OCI-LY7 (cell line): ENCODE measurements at regions not wholly inside any gene's neighbourhood (a gene's known extent, or its start where the extent isn't known, plus 50 kb on each side); places are given as distances from the start of the nearest gene placed in this dataset.

Source experiments
- BruUV-seq: library from RNA; stranded (reverse); fragments of 400-500 nt; replicated peaks from 2 replicates; lab custom pipeline; 2021; lab: Mats Ljungman, UMichigan
- CTCF ChIA-PET: fragments of 300-600 bp; sonication (Branson Sonifier 250); formaldehyde crosslinking; loops from one replicate; lab custom pipeline; 2022; ENCODE audit warnings: antibody characterized with exemption; ENCODE audit not compliant: unreplicated experiment; lab: Charles Lee
- POLR2A ChIA-PET: fragments of 300-600 bp; sonication (Branson Sonifier 250); formaldehyde crosslinking; loops from one replicate; lab custom pipeline; 2022; ENCODE audit warnings: antibody characterized with exemption; lab: Charles Lee
- DNase-seq: peaks from one replicate; pipeline ENCODE4 v3.0.0-alpha.2; 2015; ENCODE audit warnings: low spot score
- H2AFZ ChIP-seq: fragments of 200-600 bp; sonication (generic), shearing (Covaris generic); 2 replicates; pipeline ENCODE4 v1.6.1; 2014; ENCODE audit warnings: mild to moderate bottlenecking, antibody characterized with exemption, low read length, moderate library complexity
- H3K27ac ChIP-seq: fragments of 200-600 bp; sonication (generic); 2 replicates; pipeline ENCODE4 v1.5.1; 2014; ENCODE audit warnings: mixed run types, low read depth, mild to moderate bottlenecking, moderate library complexity, low read length, inconsistent platforms; ENCODE audit not compliant: poor library complexity, severe bottlenecking
- H3K36me3 ChIP-seq: fragments of 200-600 bp; sonication (generic); 2 replicates; pipeline ENCODE4 v1.6.1; 2014; ENCODE audit warnings: mild to moderate bottlenecking, antibody characterized with exemption, low read length, moderate library complexity, mixed read lengths; ENCODE audit not compliant: insufficient read depth
- H3K4me1 ChIP-seq: fragments of 200-600 bp; sonication (generic); 2 replicates; pipeline ENCODE4 v1.5.1; 2014; ENCODE audit warnings: mild to moderate bottlenecking, low read length; ENCODE audit not compliant: insufficient read depth, poor library complexity, severe bottlenecking
- H3K4me2 ChIP-seq: fragments of 200-600 bp; sonication (generic); 2 replicates; pipeline ENCODE4 v1.6.1; 2014; ENCODE audit warnings: mild to moderate bottlenecking, low read length
- H3K4me3 ChIP-seq: fragments of 200-600 bp; sonication (generic); 2 replicates; pipeline ENCODE4 v1.5.1; 2014; ENCODE audit warnings: mild to moderate bottlenecking, low read depth, low read length; ENCODE audit not compliant: poor library complexity, severe bottlenecking
- H3K79me2 ChIP-seq: fragments of 200-600 bp; sonication (generic); 2 replicates; pipeline ENCODE4 v1.6.1; 2016; ENCODE audit warnings: low read depth, mild to moderate bottlenecking, low read length, moderate library complexity, mixed read lengths; ENCODE audit not compliant: insufficient read depth
- H3K9me2 ChIP-seq: fragments of 200-600 bp; sonication (generic); 2 replicates; pipeline ENCODE4 v1.6.1; 2016; ENCODE audit warnings: mild to moderate bottlenecking, low read length, mixed read lengths; ENCODE audit not compliant: insufficient read depth
- H3K9me3 ChIP-seq: fragments of 200-600 bp; sonication (generic); 2 replicates; pipeline ENCODE4 v1.6.1; 2014; ENCODE audit warnings: mild to moderate bottlenecking, mixed run types, low read length, mixed read lengths
- H4K20me1 ChIP-seq: fragments of 200-600 bp; sonication (generic); 2 replicates; pipeline ENCODE4 v1.6.1; 2014; ENCODE audit warnings: mild to moderate bottlenecking, antibody characterized with exemption, low read length, moderate library complexity, mixed read lengths; ENCODE audit not compliant: insufficient read depth
- CTCF ChIP-seq: fragments of 200-600 bp; sonication (generic); conservative IDR thresholded peaks from 2 replicates; pipeline ENCODE4 v1.5.1; 2014; ENCODE audit warnings: mild to moderate bottlenecking, antibody characterized with exemption, low read length, moderate library complexity, mixed read lengths
- EZH2phosphoT487 ChIP-seq: fragments of 200-600 bp; sonication (generic); IDR thresholded peaks from 2 replicates; pipeline ENCODE4 v1.6.1; 2018; ENCODE audit warnings: low read depth, borderline replicate concordance, mild to moderate bottlenecking, mixed run types, antibody characterized with exemption, low read length, moderate library complexity, mixed read lengths
- intact Hi-C: fragments of 100-400 bp; cut with micrococcal nuclease; formaldehyde crosslinking; loops from one replicate; pipeline ENCODE4 v1.10.0; 2022; ENCODE audit not compliant: unreplicated experiment

- H3K4me1 ChIP-seq = peaks cover 6% of the 10 kb centered on the region
- intact Hi-C loops = no loop called here
- ChIA-PET CTCF (no interaction called here), POLR2A (no interaction called here)
- no peaks in the 10 kb centered on the region for H3K79me2 ChIP-seq
- H3K9me3 ChIP-seq = no peaks in the 10 kb centered on the region
- DNase-seq = no peak
- H3K4me2 ChIP-seq = no peak overlapping the region
- H4K20me1 ChIP-seq = no peaks in the 10 kb centered on the region
- TF ChIP-seq EZH2phosphoT487 (no peak), CTCF (no peak)
- no peak overlapping the region for H3K27ac ChIP-seq
- no peaks in the 10 kb centered on the region for H3K36me3 ChIP-seq
- no TSS peak for BruUV-seq
- H3K9me2 ChIP-seq = no peaks in the 10 kb centered on the region
- H3K4me3 ChIP-seq = no peak overlapping the region
- H2AFZ ChIP-seq = no peak overlapping the region
Measured at GRCh38 chr2:37848451-37848850, 76.6 kb upstream of the RMDN2 start.

GRCh38 chr2:37849911-37850310 is 75.2 kb upstream of the RMDN2 start:
- Histone ChIP-seq H2AFZ (no peak overlapping the region), H3K4me1 (peaks cover 6% of the 10 kb centered on the region), H3K9me2 (no peaks in the 10 kb centered on the region), H3K27ac (no peak overlapping the region), H3K9me3 (no peaks in the 10 kb centered on the region), H3K4me2 (no peak overlapping the region), H3K79me2 (no peaks in the 10 kb centered on the region), H3K4me3 (no peak overlapping the region), H4K20me1 (no peaks in the 10 kb centered on the region), H3K36me3 (no peaks in the 10 kb centered on the region)
- intact Hi-C loops = no loop called here
- TF ChIP-seq CTCF (no peak), EZH2phosphoT487 (no peak)
- no peak for DNase-seq
- CTCF ChIA-PET = no interaction called here
- POLR2A ChIA-PET = interaction anchor here (0.6 kb wide), 1 partner anchor 266 kb away, joined by 6 read pairs; no protein-coding TSS in a partner anchor
- no TSS peak for BruUV-seq

- no peaks in the 10 kb centered on the region for H3K9me3 ChIP-seq
- CTCF ChIA-PET = no interaction called here
- TF ChIP-seq EZH2phosphoT487 (no peak), CTCF (no peak)
- H3K36me3 ChIP-seq = no peaks in the 10 kb centered on the region
- BruUV-seq = no TSS peak
- H4K20me1 ChIP-seq = no peaks in the 10 kb centered on the region
- H2AFZ ChIP-seq = peak overlapping the region; percentile 36; the same call in 1 of the 2 replicates
- intact Hi-C loops = no loop called here
- H3K4me2 ChIP-seq = no peak overlapping the region
- no peaks in the 10 kb centered on the region for H3K9me2 ChIP-seq
- H3K4me3 ChIP-seq = no peak overlapping the region
- no peak overlapping the region for H3K27ac ChIP-seq
- peaks cover 6% of the 10 kb centered on the region for H3K4me1 ChIP-seq
- H3K79me2 ChIP-seq = no peaks in the 10 kb centered on the region
- POLR2A ChIA-PET = interaction anchor here (0.6 to 1.2 kb wide), 3 partner anchors 12 to 948 kb away, joined by 3 to 4 read pairs (median 3); no protein-coding TSS in a partner anchor
- DNase-seq = no peak
Measured at GRCh38 chr2:37851428-37851827, 73.7 kb upstream of the RMDN2 start.
